HG03103 (cell line): ENCODE measurements at regions not wholly inside any gene's neighbourhood (a gene's known extent, or its start where the extent isn't known, plus 50 kb on each side); places are given as distances from the start of the nearest gene placed in this dataset.
"Not testable (repeated sequence)": the region's sequence is repeated elsewhere in the genome, so short reads cannot be mapped to it uniquely, and the experiment has no call there.

ENCODE experiments used
- ATAC-seq: cut with Tn5 transposase; IDR thresholded peaks from one replicate; pipeline ENCODE4 v1.9.1; 2021; ENCODE audit warnings: low read depth; ENCODE audit not compliant: unreplicated experiment

DNA sequence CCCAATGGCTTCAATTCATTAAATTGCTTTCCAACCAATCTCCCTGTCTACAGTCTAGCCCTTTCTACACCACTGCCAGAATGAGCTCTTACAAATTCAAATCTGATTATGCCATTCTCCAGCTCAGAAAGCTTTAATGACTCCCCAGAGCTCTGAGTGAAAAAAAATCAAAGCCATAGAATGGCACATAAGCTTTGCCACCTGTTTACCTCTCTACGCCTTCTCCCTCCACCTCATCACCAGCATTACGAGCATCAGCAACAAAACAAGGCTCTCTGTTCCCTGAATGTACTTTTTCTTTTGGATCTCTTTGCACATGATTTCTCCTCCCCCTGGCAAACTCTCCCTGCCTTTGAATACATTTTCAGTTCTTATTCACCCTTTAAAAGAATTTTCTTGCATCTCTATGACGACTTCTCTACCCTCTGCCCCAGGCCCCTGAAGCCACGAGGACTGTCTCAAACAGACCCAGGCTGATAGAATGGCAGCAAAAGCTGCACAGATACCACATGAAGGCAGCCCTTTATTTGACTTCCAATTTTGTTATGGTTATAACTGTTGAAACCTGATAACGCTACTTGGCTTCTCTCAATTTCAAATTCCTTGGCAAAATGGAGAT, 516.0 kb downstream of the PCDH7 start:
- ATAC-seq = no peak

- ATAC-seq = no peak
These were observed 516.5 kb downstream of the PCDH7 start for GRCh38 chr4:31236639-31237173.

DNA sequence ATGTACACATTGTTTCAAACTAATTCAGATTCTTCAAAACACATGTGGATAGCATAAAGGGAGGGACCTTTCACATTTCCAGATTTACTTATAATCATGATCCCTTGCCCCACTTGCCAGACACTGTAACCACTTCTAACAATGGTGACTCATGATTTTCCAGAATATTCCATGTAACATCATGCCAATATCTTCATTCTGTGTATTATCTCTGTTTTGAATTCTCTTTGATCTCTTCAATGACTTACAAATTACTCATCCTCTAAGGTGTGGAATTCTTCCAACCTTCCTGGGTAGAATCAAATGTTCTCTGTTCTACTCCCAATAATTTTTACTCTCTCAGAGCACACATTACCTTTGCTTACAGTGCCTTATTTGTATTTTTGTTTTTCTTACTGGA, 517.1 kb downstream of the PCDH7 start:
- ATAC-seq = no peak

- ATAC-seq = no peak
These were observed 519.7 kb downstream of the PCDH7 start for GRCh38 chr4:31239886-31240285.

GRCh38 chr4:31241504-31242106, 521.4 kb downstream of the PCDH7 start:
- no peak for ATAC-seq

- no peak for ATAC-seq
These were observed 526.7 kb downstream of the PCDH7 start for GRCh38 chr4:31246856-31247255.

DNA sequence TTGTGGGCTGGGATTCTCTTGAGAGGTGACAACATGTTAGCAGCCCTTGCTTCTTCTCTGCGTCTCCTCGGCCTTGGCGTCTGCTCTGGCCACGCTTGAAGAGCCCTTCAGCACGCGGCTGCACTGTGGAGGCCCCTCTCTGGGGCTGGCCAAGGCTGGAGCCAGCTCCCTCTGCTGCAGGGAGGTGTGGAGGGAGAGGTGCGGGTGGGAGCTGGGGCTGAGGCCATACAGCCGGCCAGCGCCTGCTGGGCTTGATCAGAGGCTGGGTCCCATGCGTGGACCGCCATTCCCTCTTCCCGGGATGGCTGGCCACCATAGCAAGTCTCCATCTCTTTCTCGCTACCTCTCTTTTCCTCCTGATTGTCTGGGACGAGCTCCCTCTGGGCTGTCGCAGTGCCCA, 539.0 kb downstream of the PCDH7 start:
- no peak for ATAC-seq

- ATAC-seq = no peak
These were observed 541.5 kb downstream of the PCDH7 start for GRCh38 chr4:31261632-31262031.

GRCh38 chr4:31266094-31266493, 545.9 kb downstream of the PCDH7 start:
- not testable (repeated sequence) for ATAC-seq

DNA sequence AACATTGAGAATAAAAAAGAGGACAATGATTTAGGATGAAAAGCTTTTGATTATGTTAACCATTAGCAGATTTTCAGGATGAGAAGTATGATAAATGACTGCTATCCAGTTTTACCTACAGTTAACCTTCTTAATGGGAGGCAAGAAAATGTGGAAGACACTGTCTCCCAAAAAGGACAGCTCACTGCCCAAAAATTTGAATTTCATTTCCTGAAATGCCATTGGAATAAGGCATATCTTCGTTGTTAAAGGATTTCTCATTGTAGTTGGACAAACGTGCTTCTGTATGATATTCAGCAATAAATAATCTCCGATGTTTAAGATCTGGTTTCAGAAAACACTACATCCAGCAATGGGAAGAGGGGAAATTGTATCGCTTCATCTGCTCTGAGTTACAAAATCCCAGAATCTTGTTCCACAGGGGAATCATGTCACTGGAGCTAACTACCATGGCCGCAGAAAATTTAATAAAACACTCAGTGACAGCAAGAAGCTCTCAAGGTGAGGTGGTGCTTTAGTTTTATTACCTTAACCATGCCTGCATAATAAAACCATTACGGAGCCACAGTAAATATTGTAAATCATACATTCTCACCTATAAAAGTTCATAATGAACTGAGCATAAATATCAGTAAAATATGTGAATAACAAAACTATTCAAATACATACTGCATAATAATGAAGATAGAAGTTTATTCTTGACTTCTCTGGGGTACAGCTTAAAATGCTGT, 552.3 kb downstream of the PCDH7 start:
- ATAC-seq = no peak

DNA sequence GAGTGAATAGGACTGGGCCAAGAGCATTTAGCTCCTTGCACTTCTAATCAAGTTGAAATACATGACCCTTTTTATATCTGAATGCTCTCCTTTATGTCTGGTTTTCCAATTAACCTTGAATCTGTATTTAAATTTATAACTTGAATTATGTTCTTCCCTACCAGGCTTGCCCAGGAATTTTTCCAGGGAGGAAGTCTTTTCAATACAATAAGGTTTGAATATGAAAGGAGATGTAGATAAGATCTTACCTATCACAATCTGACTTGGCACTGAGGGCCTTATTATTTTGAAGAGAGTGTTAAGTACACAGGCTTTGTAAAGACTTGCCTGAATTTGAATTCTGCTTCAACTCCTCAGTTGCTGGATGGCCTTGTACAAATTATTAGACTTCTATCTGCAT, 555.7 kb downstream of the PCDH7 start:
- ATAC-seq = no peak

DNA sequence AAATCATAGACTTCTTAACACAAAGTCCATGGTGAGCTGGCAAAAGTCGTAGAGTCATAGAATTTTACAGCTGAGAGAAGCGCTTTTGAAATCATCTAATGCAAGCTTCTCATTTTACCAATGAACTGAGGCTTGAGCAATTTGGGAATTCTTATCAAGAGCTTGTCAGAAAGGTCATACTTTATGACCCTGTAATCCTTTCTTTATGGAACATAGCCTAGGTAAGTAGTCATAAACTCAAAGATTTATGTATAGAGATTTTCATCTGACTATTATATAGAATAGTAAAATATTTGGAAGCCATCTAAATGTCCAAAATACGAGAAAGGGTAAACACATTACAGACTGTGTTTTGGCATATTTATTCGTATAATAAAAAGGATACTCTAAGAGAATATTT, 563.5 kb downstream of the PCDH7 start:
- ATAC-seq = no peak

GRCh38 chr4:31290836-31291235, 570.7 kb downstream of the PCDH7 start:
- ATAC-seq = no peak

- ATAC-seq = no peak
These were observed 571.1 kb downstream of the PCDH7 start for GRCh38 chr4:31291238-31291637.

DNA sequence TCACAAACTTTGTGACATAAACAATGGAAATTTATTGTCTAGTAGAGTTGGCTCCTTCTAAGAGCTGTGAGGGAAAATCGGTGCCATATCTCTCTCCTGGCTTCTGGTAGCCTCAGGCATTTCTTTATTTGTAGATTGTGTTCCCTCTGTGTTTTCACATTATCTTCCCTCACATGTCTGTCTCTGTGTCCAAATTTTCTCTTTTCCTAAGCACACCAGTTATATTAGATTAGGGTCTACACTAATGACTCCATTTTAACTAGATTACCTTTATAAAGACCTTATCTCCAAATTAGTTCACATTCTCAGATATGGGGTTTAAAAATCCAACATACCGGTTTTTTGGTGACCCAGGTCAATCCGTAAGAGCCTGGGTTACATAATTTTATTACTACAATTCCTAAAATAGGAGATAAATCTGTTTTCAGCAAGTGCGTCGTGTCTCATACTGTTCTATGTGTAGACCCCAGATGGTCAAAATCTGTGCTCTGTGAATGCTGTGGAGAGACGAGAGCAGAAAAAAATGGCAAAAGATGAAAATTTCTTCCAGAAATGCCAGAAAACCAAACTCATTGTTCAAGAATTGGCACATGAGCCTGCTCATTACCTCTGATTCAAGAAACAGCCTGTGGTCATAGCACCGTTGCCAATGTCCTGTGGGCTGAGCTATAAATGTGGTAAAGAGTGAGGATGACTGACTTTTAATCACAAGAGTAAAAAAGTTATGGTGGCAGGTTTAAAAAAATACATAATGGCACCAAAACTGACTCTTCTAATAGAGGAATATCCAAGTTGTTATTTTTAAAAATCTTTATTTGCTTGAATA, 574.7 kb downstream of the PCDH7 start:
- no peak for ATAC-seq

GRCh38 chr4:31298737-31299136, 578.6 kb downstream of the PCDH7 start:
- ATAC-seq = no peak

DNA sequence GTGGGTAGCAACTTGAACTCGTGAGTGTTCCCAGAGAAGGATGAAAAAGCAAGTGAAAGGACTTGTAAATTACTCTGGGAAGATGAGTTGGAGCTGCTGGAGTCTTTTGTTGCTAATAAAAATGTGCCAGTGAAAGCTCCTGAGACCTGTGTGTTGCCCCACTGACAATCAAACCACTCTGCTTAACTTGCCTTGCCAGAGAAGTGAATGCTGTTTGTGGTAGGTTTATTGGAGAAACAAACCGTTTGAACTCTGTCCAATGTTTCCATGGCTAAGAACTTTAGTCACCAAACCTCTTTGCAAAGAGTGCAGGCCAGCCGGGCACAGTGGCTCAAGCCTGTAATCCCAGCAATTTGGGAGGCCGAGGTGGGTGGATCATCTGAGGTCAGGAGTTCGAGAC, 586.9 kb downstream of the PCDH7 start:
- ATAC-seq = no peak

- no peak for ATAC-seq
These were observed 604.6 kb downstream of the PCDH7 start for GRCh38 chr4:31324814-31325213.

- ATAC-seq = no peak
These were observed 605.1 kb downstream of the PCDH7 start for GRCh38 chr4:31325300-31325699.

GRCh38 chr4:31327031-31327430, 606.9 kb downstream of the PCDH7 start:
- ATAC-seq = no peak

DNA sequence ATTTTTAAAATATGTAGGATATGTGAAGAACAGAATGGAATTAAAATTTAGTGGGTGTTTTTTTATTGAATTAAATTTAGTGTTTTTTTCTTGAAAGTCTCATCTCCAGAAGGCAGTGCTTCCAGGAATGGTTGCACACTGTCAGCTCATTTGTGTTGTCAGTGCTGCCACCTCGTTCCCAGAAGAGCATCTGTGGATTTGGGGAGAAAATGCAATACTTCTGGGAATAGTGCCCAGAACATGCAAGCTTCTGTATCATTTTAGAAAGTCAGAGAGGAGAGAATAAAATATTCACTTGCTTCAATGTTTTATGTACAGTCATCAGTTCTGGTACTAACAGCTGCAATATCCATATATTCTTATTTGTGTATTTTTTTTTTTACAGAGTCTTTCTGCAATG, 608.8 kb downstream of the PCDH7 start:
- no peak for ATAC-seq
